Panc1 (cell line): ENCODE measurements at regions not wholly inside any gene's neighbourhood (a gene's known extent, or its start where the extent isn't known, plus 50 kb on each side); places are given as distances from the start of the nearest gene placed in this dataset.
"Not testable (repeated sequence)": the region's sequence is repeated elsewhere in the genome, so short reads cannot be mapped to it uniquely, and the experiment has no call there.

Experiments used
- ATAC-seq: fragments of 200-7000 bp; cut with Tn5 transposase; 2 replicates; pipeline ENCODE4 v1.9.1; 2020; ENCODE audit warnings: mild to moderate bottlenecking, moderate library complexity
- BruUV-seq: library from RNA; stranded (reverse); fragments of 400-500 nt; replicated peaks from 2 replicates; lab custom pipeline; 2021; lab: Mats Ljungman, UMichigan
- CTCF ChIA-PET: fragments of 300-600 bp; sonication (Branson Sonifier 250); formaldehyde crosslinking; loops from one replicate; lab custom pipeline; 2022; ENCODE audit warnings: antibody characterized with exemption; lab: Charles Lee
- POLR2A ChIA-PET: fragments of 300-600 bp; sonication (Branson Sonifier 250); formaldehyde crosslinking; loops from one replicate; lab custom pipeline; 2022; ENCODE audit warnings: antibody characterized with exemption; lab: Charles Lee
- DNase-seq: peaks from one replicate; pipeline ENCODE4 v3.0.0-alpha.2; 2010; ENCODE audit warnings: low read depth, low spot score
- H3K27ac ChIP-seq: 2 replicates; pipeline ENCODE4 v1.5.1; 2011; ENCODE audit warnings: mild to moderate bottlenecking, low read length, inconsistent platforms
- H3K27me3 ChIP-seq: fragments of 200-500 bp; sonication (Bioruptor generic); 2 replicates; pipeline ENCODE4 v1.6.0; 2014; ENCODE audit warnings: low read length, inconsistent platforms; ENCODE audit not compliant: control insufficient read depth, insufficient read depth
- H3K36me3 ChIP-seq: fragments of 200-500 bp; sonication (Bioruptor generic); 2 replicates; pipeline ENCODE4 v1.5.1; 2014; ENCODE audit warnings: inconsistent platforms, mild to moderate bottlenecking, low read length, moderate library complexity; ENCODE audit not compliant: control insufficient read depth, insufficient read depth
- H3K4me1 ChIP-seq: 2 replicates; pipeline ENCODE4 v1.5.1; 2011; ENCODE audit warnings: inconsistent platforms, mild to moderate bottlenecking, low read length, moderate library complexity; ENCODE audit not compliant: control insufficient read depth, insufficient read depth
- H3K4me3 ChIP-seq, 2 experiments: 2 replicates each; pipeline ENCODE4 v1.5.1; 2011 to 2012; ENCODE audit warnings: low read depth in 2 of 2, low read length in 2 of 2, mild to moderate bottlenecking in 2 of 2, inconsistent platforms in 1 of 2, moderate library complexity in 1 of 2
- H3K9me3 ChIP-seq: fragments of 200-500 bp; sonication (Bioruptor generic); 2 replicates; pipeline ENCODE4 v1.5.1; 2014; ENCODE audit warnings: low read depth, mild to moderate bottlenecking, inconsistent platforms, low read length, moderate library complexity; ENCODE audit not compliant: control insufficient read depth, insufficient read depth
- CTCF ChIP-seq: fragments of 450-650 bp; IDR thresholded peaks from 2 replicates; pipeline ENCODE4 v1.5.1; 2017; ENCODE audit warnings: mild to moderate bottlenecking
- POLR2AphosphoS5 ChIP-seq: IDR thresholded peaks from 2 replicates; pipeline ENCODE4 v1.6.1; 2012; ENCODE audit warnings: mild to moderate bottlenecking, low read depth, low read length, moderate library complexity
- REST ChIP-seq, 2 experiments: IDR thresholded peaks; 2 replicates each; pipeline ENCODE4 v1.6.1; 2011 to 2012; ENCODE audit warnings: low read depth in 2 of 2, control low read depth in 1 of 2, low read length in 1 of 2, mild to moderate bottlenecking in 1 of 2, moderate library complexity in 1 of 2; ENCODE audit not compliant: insufficient read depth in 1 of 2
- SIN3A ChIP-seq: IDR thresholded peaks from 2 replicates; pipeline ENCODE4 v1.6.1; 2012; ENCODE audit warnings: low read depth, mild to moderate bottlenecking, low read length, moderate library complexity, borderline replicate concordance; ENCODE audit not compliant: insufficient read depth
- TCF7L2 ChIP-seq: IDR thresholded peaks from 2 replicates; pipeline ENCODE4 v1.6.1; 2011; ENCODE audit warnings: mild to moderate bottlenecking, low read depth, low read length, inconsistent platforms
- in situ Hi-C: cut with HindIII; loops from 2 replicates; pipeline ENCODE4 v1.10.0; 2016; ENCODE audit warnings: low sequenced_read_pairs, low pct_unique_long_range_greater_than_20kb
- intact Hi-C: fragments of 100-400 bp; cut with micrococcal nuclease; formaldehyde crosslinking; loops from one replicate; pipeline ENCODE4 v1.10.0; 2022; ENCODE audit not compliant: unreplicated experiment

GRCh38 chr9:36501727-36502126 is 71.0 kb upstream of the MELK start:
- intact Hi-C loops (no loop called here), in situ Hi-C loops (no loop called here)
- H3K36me3 ChIP-seq: no peaks in the 10 kb centered on the region
- H3K4me3 ChIP-seq: no peak overlapping the region
- DNase-seq: no peak
- H3K27me3 ChIP-seq: no peaks in the 10 kb centered on the region
- H3K9me3 ChIP-seq: no peaks in the 10 kb centered on the region
- CTCF ChIA-PET: interaction anchor here (0.6 kb wide), 1 partner anchor 16 kb away, joined by 3 read pairs; no protein-coding TSS in a partner anchor
- no peaks in the 10 kb centered on the region for H3K4me1 ChIP-seq
- BruUV-seq: no TSS peak
- ATAC-seq: no peak
- no peak for TF ChIP-seq REST (IDR thresholded peaks at IDR 0.05; ENCODE audit: insufficient read depth in 1 of 2, low read depth in 2 of 2, low read length in 1 of 2)
- TF ChIP-seq CTCF: no peak
- TF ChIP-seq TCF7L2: no peak
- TF ChIP-seq POLR2AphosphoS5: no peak
- TF ChIP-seq SIN3A: no peak
- H3K27ac ChIP-seq: no peak overlapping the region
- POLR2A ChIA-PET: interaction anchor here (0.6 kb wide), 1 partner anchor 16 kb away, joined by 3 read pairs; no protein-coding TSS in a partner anchor

- DNase-seq, POLR2A ChIA-PET, H3K4me3 ChIP-seq, ATAC-seq, intact Hi-C loops, H3K27me3 ChIP-seq, in situ Hi-C loops, H3K9me3 ChIP-seq, H3K36me3 ChIP-seq, H3K4me1 ChIP-seq, BruUV-seq, H3K27ac ChIP-seq: not testable (repeated sequence)
- CTCF ChIA-PET: interaction anchor here (0.6 to 1.7 kb wide), 2 partner anchors 15 to 94 kb away, joined by 3 read pairs; no protein-coding TSS in a partner anchor
These were observed 71.8 kb upstream of the MELK start for GRCh38 chr9:36500931-36501330.

GRCh38 chr9:36499174-36499890 is 73.4 kb upstream of the MELK start:
- H3K27me3 ChIP-seq: no peaks in the 10 kb centered on the region; the same call in 1 of the 2 replicates
- TF ChIP-seq REST (IDR thresholded peaks at IDR 0.05; ENCODE audit: insufficient read depth in 1 of 2, low read depth in 2 of 2, low read length in 1 of 2): no peak
- TF ChIP-seq SIN3A: no peak
- TF ChIP-seq CTCF: no peak
- TF ChIP-seq TCF7L2: no peak
- TF ChIP-seq POLR2AphosphoS5: no peak
- DNase-seq (no peak), ATAC-seq (no peak)
- POLR2A ChIA-PET: no interaction called here
- no peak overlapping the region for H3K27ac ChIP-seq
- CTCF ChIA-PET: interaction anchor here (1.7 kb wide), 1 partner anchor 92 kb away, joined by 3 read pairs; no protein-coding TSS in a partner anchor
- intact Hi-C loops: no loop called here
- H3K9me3 ChIP-seq: no peaks in the 10 kb centered on the region
- in situ Hi-C loops: no loop called here
- H3K36me3 ChIP-seq: no peaks in the 10 kb centered on the region
- H3K4me1 ChIP-seq: no peaks in the 10 kb centered on the region
- no TSS peak for BruUV-seq
- H3K4me3 ChIP-seq: no peak overlapping the region
